ENCODE measurements at regions not wholly inside any gene's neighbourhood (a gene's known extent, or its start where the extent isn't known, plus 50 kb on each side); places are given as distances from the start of the nearest gene placed in this dataset.

DNA sequence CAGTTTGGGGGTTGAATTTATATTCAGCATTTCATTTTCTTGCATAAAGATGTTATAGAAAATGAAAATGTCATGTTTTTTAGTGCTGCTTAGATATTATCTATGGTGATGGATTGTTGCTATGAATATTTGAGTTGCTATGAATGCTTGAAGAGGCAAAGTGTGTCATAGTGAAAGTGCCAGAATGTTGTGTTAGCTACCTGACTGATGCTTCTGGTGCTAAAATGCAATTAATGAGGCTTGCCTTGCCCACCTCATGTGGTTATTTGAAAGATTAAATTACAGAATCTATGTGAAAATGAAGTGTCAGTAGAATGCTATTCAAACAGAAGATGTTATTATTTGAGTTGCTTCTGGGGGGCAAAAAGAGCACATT is 62.7 kb upstream of the MYCBP2 start:
- Histone ChIP-seq H3K4me3 (ENCODE audit: low read depth, low read length, poor library complexity, severe bottlenecking) (no peak overlapping the region), H3K9me2 (ENCODE audit: insufficient read depth, low read length) (no peaks in the 10 kb centered on the region), H2AFZ (ENCODE audit: low read length) (no peak overlapping the region), H4K20me1 (ENCODE audit: insufficient read depth, low read length) (no peaks in the 10 kb centered on the region), H3K9me3 (ENCODE audit: low read length) (no peaks in the 10 kb centered on the region), H3K4me1 (ENCODE audit: insufficient read depth, low read length, poor library complexity, severe bottlenecking) (no peaks in the 10 kb centered on the region), H3K79me2 (ENCODE audit: insufficient read depth, low read depth, low read length) (no peaks in the 10 kb centered on the region), H3K27ac (ENCODE audit: low read depth, low read length, poor library complexity, severe bottlenecking) (no peak overlapping the region), H3K4me2 (ENCODE audit: low read length) (no peak overlapping the region), H3K36me3 (ENCODE audit: insufficient read depth, low read length) (no peaks in the 10 kb centered on the region)
- intact Hi-C loops (cut with micrococcal nuclease; ENCODE audit: unreplicated experiment), result no loop called here
- TF ChIP-seq, protein P1, sequence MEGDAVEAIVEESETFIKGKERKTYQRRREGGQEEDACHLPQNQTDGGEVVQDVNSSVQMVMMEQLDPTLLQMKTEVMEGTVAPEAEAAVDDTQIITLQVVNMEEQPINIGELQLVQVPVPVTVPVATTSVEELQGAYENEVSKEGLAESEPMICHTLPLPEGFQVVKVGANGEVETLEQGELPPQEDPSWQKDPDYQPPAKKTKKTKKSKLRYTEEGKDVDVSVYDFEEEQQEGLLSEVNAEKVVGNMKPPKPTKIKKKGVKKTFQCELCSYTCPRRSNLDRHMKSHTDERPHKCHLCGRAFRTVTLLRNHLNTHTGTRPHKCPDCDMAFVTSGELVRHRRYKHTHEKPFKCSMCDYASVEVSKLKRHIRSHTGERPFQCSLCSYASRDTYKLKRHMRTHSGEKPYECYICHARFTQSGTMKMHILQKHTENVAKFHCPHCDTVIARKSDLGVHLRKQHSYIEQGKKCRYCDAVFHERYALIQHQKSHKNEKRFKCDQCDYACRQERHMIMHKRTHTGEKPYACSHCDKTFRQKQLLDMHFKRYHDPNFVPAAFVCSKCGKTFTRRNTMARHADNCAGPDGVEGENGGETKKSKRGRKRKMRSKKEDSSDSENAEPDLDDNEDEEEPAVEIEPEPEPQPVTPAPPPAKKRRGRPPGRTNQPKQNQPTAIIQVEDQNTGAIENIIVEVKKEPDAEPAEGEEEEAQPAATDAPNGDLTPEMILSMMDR (conservative IDR thresholded peaks at IDR 0.05; ENCODE audit: low read length), result no peak
- TF ChIP-seq EZH2phosphoT487 (IDR thresholded peaks at IDR 0.05; ENCODE audit: borderline replicate concordance, low read depth, low read length), result no peak
- no peak for DNase-seq (ENCODE audit: low spot score)
- BruUV-seq (replicated peaks), result no TSS peak
- ChIA-PET POLR2A (interaction anchor here (1.3 to 1.5 kb wide), 2 partner anchors 13 to 15 kb away, joined by 3 to 5 read pairs; no protein-coding TSS in a partner anchor), CTCF (ENCODE audit: unreplicated experiment) (no interaction called here)

DNA sequence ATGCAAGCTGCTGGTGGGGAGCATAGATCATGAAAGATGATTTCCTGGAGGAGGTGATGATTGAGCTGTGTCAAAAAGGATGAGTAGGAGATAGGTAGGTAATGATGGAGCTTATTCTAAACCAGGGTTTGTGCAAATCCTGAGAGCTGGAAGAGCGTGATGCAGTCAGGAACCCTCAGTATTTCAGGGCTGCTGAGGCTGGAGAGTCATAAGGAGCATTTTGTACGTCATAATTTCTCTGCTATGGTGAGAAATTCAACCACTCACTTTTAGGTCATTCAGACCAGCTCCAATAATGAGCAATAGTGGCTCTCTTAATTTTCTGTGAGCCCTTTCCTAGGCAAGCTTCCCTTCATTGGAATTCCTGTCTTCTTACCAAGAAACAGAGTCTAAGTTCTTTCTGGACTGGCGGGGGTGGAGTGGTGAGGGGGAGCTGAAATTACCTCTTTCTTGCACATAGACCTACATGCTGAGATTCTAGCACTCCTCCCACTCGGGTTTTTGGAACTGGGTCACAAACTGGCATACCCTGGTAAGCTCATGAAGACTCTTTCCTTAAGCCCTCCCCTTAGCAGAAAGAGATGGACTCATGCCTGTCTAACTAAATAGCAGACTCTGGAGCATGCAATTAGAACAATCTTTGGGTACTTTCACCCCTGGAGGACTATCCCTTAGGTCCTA is 62.2 kb upstream of the MYCBP2 start:
- Histone ChIP-seq H3K36me3 (ENCODE audit: insufficient read depth, low read length) (no peaks in the 10 kb centered on the region), H2AFZ (ENCODE audit: low read length) (no peak overlapping the region), H3K4me2 (ENCODE audit: low read length) (no peak overlapping the region), H3K4me3 (ENCODE audit: low read depth, low read length, poor library complexity, severe bottlenecking) (no peak overlapping the region), H3K27ac (ENCODE audit: low read depth, low read length, poor library complexity, severe bottlenecking) (no peak overlapping the region), H3K4me1 (ENCODE audit: insufficient read depth, low read length, poor library complexity, severe bottlenecking) (no peaks in the 10 kb centered on the region), H4K20me1 (ENCODE audit: insufficient read depth, low read length) (no peaks in the 10 kb centered on the region), H3K9me2 (ENCODE audit: insufficient read depth, low read length) (no peaks in the 10 kb centered on the region), H3K9me3 (ENCODE audit: low read length) (no peaks in the 10 kb centered on the region), H3K79me2 (ENCODE audit: insufficient read depth, low read depth, low read length) (no peaks in the 10 kb centered on the region)
- ChIA-PET POLR2A (interaction anchor here (0.8 to 1.5 kb wide), 9 partner anchors 9 to 60 kb away, joined by 3 to 5 read pairs (median 3); no protein-coding TSS in a partner anchor), CTCF (ENCODE audit: unreplicated experiment) (interaction anchor here (1.4 kb wide), 1 partner anchor 9 kb away, joined by 3 read pairs; no protein-coding TSS in a partner anchor)
- intact Hi-C loops (cut with micrococcal nuclease; ENCODE audit: unreplicated experiment), result no loop called here
- TF ChIP-seq EZH2phosphoT487 (IDR thresholded peaks at IDR 0.05; ENCODE audit: borderline replicate concordance, low read depth, low read length), result no peak
- TF ChIP-seq, protein P1 (conservative IDR thresholded peaks at IDR 0.05; ENCODE audit: low read length), result no peak
- DNase-seq (ENCODE audit: low spot score), result no peak
- no TSS peak for BruUV-seq (replicated peaks)

DNA sequence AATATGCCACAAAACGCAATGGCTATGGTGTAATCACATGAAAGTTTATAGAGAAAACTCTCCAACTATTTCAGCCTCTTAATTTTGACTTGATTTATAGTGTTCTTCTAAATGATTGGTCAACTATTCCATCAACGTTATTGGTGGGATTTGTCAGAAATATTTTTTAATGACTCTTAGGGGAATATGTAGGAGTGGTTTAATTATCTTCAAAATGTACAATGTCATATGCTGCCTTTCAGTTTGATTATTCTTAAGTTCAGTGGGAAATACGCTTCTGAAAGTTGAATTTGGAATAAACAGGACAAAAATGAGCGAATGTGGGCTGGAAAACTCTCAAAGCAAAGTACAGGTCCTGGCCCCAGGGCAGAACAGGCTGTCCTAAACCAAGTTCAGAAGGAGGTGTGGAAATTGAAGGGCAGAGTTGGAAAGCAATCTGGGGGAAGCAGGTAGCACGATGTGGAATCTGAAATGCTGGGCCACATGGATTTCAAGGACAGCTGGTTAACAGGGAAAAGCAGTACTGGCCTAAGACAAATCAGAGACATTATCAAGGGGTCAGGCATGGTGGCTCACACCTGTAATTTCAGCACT is 60.8 kb upstream of the MYCBP2 start:
- no peak overlapping the region for H2AFZ ChIP-seq (ENCODE audit: low read length)
- CTCF ChIA-PET (ENCODE audit: unreplicated experiment), result interaction anchor here (1.4 kb wide), 1 partner anchor 10 kb away, joined by 3 read pairs; no protein-coding TSS in a partner anchor
- no TSS peak for BruUV-seq (replicated peaks)
- no peak for DNase-seq (ENCODE audit: low spot score)
- no peak overlapping the region for H3K27ac ChIP-seq (ENCODE audit: low read depth, low read length, poor library complexity, severe bottlenecking)
- TF ChIP-seq, protein P1 (conservative IDR thresholded peaks at IDR 0.05; ENCODE audit: low read length), result no peak
- no peak for TF ChIP-seq EZH2phosphoT487 (IDR thresholded peaks at IDR 0.05; ENCODE audit: borderline replicate concordance, low read depth, low read length)
- H3K4me2 ChIP-seq (ENCODE audit: low read length), result no peak overlapping the region
- no peaks in the 10 kb centered on the region for H3K79me2 ChIP-seq (ENCODE audit: insufficient read depth, low read depth, low read length)
- no peaks in the 10 kb centered on the region for H3K9me3 ChIP-seq (ENCODE audit: low read length)
- H4K20me1 ChIP-seq (ENCODE audit: insufficient read depth, low read length), result no peaks in the 10 kb centered on the region
- no peaks in the 10 kb centered on the region for H3K36me3 ChIP-seq (ENCODE audit: insufficient read depth, low read length)
- POLR2A ChIA-PET, result interaction anchor here (1.4 kb wide), 2 partner anchors 10 to 30 kb away, joined by 3 to 5 read pairs; no protein-coding TSS in a partner anchor
- no peaks in the 10 kb centered on the region for H3K9me2 ChIP-seq (ENCODE audit: insufficient read depth, low read length)
- no peaks in the 10 kb centered on the region for H3K4me1 ChIP-seq (ENCODE audit: insufficient read depth, low read length, poor library complexity, severe bottlenecking)
- intact Hi-C loops (cut with micrococcal nuclease; ENCODE audit: unreplicated experiment), result no loop called here
- no peak overlapping the region for H3K4me3 ChIP-seq (ENCODE audit: low read depth, low read length, poor library complexity, severe bottlenecking)
